KOPT-K1 (cell line): ENCODE measurements at regions not wholly inside any gene's neighbourhood (a gene's known extent, or its start where the extent isn't known, plus 50 kb on each side); places are given as distances from the start of the nearest gene placed in this dataset.
A peak's percentile ranks its signal among the peaks of the same experiment; 100 is the strongest.

Experiments
- H3K27ac ChIP-seq: fragments of 200-600 bp; sonication (generic); 2 replicates; pipeline ENCODE4 v1.5.1; 2016; ENCODE audit warnings: antibody characterized with exemption, mild to moderate bottlenecking, low read depth, low read length; ENCODE audit not compliant: poor library complexity, severe bottlenecking
- H3K36me3 ChIP-seq: fragments of 200-600 bp; sonication (generic); 2 replicates; pipeline ENCODE4 v1.5.1; 2017; ENCODE audit warnings: antibody characterized with exemption, mild to moderate bottlenecking, low read length, moderate library complexity; ENCODE audit not compliant: insufficient read depth
- H3K9me3 ChIP-seq: fragments of 200-600 bp; sonication (generic); 2 replicates; pipeline ENCODE4 v1.5.1; 2017; ENCODE audit warnings: antibody characterized with exemption, low read length, mild to moderate bottlenecking; ENCODE audit not compliant: insufficient read depth, poor library complexity, severe bottlenecking

DNA sequence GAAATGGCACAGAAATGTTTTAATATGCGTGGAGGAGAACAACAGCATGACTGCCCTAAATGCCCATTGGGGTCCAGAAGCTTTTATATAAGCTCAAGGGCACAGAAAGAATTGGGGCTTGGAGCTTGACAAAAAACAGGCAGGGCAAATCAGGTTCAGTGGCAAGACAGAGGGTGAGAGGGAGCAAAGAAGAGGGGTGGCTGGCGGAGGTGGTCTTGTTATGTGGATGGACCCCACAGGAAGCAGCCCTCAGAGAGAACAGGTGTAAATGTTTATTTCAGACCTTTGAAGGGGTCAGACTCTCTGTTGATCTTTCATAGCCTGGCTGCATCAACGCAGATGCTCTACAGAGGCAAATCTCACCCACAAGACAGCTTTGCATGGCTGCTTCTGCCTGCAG, 213.1 kb upstream of the B3GAT1 start:
- Histone ChIP-seq H3K27ac (no peak overlapping the region), H3K36me3 (no peaks in the 10 kb centered on the region), H3K9me3 (no peaks in the 10 kb centered on the region)

DNA sequence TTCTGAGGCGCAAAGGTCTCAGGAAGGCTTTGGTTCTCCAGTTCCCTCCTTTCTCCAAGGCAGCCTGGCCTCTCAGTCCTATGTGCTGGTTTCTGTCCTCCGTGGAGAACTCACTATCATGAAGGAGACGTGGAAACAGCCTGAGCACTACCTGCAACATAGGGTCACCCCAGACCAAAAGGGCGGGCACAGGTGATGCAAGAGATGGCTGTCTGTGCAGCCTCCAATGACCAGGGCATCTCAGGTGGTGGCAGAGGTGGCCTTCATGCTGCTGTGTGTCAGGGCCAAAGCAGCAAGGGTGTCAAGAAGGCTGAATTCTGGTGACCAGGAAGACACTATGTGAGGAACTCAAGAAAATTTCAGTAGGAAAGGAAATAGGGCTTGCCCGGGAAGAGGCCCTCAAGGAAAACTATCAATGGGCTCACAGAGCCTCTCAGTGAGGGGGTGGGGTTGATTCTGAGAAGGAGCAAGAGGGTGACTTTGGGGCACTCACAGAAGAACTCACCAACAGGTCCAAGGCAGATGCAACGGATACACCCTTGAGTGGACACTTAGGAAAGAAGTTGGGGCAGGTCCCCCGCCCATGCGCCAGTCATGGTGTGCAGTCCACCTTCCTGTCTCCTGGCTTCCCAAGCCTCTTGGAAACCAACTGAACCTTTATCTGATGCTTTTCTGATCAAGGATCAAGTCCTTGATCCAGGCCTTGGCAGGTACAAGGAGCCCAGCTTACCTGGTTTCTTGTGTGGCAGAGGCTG, 212.3 kb upstream of the B3GAT1 start:
- Histone ChIP-seq H3K36me3 (no peaks in the 10 kb centered on the region), H3K27ac (no peak overlapping the region), H3K9me3 (no peaks in the 10 kb centered on the region)

DNA sequence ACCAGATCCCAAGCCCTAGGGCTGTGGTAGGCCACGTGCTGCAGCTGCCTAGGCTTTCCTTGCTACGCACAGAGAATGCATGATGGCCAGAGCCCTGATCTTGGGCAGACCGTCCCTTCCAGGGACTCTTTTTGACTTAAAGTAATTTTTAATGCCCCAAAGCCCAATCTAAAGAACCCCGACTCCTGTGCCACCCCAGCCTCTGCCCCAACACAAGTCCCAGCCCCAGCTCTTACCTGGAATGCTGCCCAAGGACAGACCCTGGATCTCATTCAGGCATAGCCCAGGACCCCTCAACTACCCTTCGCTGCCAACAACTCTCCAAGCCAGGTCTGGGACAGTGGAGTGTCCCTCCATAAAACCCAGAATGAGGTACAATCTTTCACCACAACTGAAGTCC, 211.7 kb upstream of the B3GAT1 start:
- Histone ChIP-seq H3K27ac (no peak overlapping the region), H3K36me3 (no peaks in the 10 kb centered on the region), H3K9me3 (no peaks in the 10 kb centered on the region)

DNA sequence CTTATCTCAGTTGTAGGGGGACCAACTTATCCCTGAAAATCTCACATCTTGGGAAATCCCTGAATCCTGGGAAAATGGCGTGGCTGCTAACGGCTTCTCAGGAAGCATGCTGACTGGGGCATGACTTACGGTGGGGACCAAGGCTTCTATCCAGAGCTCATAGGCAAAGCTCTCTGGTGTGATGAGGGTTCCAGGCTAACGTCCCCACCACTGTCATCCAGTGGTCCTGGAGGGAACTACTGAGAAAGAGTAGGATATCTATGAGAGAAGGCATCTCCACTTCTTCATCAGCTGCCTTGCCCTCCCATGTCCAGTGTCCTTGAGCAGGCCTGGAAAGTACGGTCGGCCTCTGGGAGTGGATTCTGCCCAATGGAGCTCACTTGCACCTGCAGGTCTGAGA, 210.4 kb upstream of the B3GAT1 start:
- no peaks in the 10 kb centered on the region for H3K9me3 ChIP-seq
- H3K36me3 ChIP-seq, result no peaks in the 10 kb centered on the region
- H3K27ac ChIP-seq, result no peak overlapping the region

DNA sequence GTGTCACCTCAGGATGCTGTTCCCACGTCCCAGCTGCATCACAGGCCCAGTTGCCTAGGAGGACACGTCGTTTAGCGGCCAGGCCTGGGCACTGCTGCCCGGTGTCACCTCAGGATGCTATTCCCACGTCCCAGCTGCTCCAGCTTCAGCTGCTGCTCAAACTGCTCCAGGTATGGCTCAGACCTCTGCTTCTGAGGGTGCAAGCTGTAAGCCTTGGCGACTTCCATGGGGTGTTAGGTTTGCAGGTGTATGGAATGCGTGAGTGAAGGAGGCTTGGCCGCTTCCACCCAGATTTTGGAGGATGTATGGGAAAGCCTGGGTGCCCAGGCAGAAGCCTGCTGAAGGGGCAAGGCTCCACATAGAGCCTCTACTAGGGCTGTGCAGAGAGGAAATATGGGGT, 205.3 kb upstream of the B3GAT1 start:
- H3K36me3 ChIP-seq, result no peaks in the 10 kb centered on the region
- no peaks in the 10 kb centered on the region for H3K9me3 ChIP-seq
- H3K27ac ChIP-seq, result peak overlapping the region; percentile 63

DNA sequence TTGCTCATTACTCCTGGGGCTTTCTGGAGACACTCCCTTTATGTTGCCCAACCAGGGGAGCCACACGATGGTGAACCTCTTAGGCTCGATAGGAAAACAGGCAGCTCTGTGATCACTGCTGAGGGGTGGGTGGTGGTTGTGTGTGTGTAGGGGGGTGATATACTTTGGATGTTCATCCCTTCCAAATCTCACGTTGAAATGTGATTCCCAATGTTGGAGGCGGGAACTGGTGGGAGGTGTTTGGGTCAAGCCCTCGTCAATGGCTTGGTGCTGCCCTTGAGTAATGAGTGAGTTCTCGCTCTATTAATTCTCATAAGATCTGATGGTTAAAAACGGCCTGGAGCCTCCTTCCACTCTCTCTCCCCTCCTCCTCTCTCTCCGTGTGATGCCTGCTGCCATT, 204.0 kb upstream of the B3GAT1 start:
- Histone ChIP-seq H3K9me3 (no peaks in the 10 kb centered on the region), H3K36me3 (no peaks in the 10 kb centered on the region), H3K27ac (peak overlapping the region; percentile 63)

DNA sequence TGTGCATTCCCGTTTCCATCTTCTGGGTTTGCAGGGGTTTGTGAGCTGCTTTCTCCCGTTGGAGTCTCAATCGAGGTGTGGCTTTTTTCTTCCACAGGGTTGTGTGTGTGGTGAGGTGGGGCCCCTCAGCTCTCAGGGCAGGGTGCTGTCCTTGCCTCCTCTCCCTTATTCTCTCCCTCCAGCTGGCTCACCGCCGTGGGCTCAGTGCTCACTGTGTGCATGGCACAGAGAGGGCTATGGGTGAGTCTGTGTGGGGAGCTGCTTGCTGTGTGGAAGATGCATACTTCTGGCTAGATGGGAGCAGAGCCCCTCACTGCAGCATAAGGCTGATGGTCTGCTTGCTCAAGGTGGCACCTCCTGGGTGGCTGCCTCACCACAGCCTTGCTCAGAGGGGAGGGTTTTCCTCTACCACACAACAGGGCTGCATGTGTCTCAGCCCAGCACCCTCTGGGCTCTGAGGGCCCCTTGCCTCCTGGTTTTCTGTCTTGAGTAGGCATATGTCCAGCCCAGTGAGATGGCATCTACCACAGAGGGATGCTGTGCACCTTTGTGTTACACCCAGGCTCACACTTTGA, 203.1 kb upstream of the B3GAT1 start:
- Histone ChIP-seq H3K9me3 (no peaks in the 10 kb centered on the region), H3K27ac (peak overlapping the region; percentile 63), H3K36me3 (no peaks in the 10 kb centered on the region)

DNA sequence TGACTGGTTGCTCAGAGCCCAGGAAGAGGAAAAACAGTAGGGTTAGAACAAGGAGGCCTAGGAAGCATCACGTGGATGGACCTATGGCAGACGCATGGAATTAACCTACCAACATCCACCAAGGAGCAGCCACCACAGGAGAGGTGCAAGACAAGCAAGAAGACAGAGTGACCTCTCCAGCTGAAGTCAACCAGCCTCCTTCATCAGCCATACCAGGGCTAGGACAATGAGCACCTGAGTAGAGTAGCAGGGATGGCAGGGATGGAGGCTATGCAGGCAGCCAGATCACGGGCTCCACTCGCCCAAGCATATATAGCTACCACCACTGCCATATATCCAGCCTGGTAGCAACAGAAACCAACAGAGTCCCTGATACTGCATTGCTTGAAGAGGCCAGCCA, 202.1 kb upstream of the B3GAT1 start:
- Histone ChIP-seq H3K36me3 (no peaks in the 10 kb centered on the region), H3K9me3 (no peaks in the 10 kb centered on the region), H3K27ac (peak overlapping the region; percentile 63)

DNA sequence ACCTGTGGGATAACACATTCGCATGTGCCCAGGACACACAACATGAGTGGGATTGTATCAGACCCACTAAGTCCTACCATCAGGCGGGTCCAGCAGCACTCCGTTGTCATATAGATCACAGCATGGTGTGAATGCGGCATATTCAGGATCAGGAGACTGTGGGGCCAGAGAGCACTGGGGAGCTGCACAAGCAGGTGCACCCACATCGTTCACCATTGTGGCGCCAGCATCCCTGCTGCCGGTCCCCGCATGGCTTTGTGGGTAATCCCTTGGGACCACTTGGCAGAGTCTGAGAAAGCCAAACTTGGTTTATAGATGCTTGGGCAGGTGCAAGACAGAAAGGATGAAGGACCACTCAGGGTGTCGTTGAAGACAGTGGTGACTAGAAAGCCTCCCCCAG, 201.6 kb upstream of the B3GAT1 start:
- Histone ChIP-seq H3K27ac (no peak overlapping the region), H3K36me3 (no peaks in the 10 kb centered on the region), H3K9me3 (no peaks in the 10 kb centered on the region)

DNA sequence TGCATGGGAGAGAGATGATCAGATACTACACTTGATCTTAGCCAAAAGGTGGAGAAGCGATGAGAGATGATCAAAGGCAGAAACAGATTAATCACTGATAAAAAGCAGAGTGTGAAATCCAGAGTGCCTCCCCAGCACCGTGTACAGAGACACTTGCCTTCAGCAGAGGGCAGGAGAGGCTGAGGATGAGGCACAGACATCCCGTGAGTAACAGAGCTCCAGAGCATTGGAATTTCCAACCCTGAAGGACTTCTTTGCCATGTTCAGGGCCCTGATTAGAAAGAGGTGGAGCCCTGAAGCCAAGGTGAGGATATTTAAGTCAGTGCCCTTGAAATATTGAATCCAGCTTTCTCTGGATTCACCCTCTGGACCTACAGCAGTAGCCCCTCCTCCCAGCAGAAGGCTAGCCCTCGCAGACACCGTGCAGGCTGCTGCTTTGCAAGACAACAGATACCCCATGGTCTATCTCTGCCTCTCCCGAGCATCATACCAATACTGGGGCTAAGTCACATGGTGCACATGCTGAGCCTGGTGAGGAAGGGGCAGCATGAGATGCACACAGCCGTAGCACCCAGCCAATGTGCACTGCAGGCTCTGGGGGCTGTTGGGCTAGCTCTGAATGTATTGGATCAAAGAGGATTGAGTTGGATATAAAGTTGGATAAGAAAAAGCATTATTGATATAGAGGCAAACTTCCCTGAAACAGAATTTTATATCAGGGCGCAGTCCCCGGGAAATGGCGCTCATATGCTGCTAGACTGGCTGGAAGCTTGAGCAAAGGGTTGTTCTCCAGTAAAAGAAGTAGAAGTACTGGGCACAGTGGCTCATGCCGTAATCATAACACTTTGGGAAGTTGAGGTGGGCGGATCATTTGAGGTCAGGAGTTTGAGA, 200.3 kb upstream of the B3GAT1 start:
- Histone ChIP-seq H3K36me3 (no peaks in the 10 kb centered on the region), H3K9me3 (no peaks in the 10 kb centered on the region), H3K27ac (no peak overlapping the region)

DNA sequence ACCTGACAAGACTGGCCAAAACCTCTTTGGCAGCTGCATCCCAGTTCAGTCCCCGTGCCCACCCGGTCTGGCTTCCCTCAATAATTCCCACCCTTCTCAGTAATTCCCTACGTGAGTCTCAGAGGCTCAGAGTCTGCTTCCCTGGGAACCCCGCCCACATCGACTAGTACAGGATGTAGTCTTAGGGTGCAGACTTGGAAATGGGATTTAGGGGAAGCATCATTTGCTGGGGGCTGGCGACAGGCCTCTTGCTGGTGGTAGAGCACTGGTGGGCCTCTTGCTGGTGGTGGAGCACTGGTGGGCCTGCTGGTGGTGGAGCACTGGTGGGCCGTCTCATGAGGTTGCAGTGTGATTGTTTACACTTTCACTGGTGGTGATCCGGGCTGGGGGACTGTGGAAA, 199.5 kb upstream of the B3GAT1 start:
- no peaks in the 10 kb centered on the region for H3K9me3 ChIP-seq
- H3K27ac ChIP-seq, result no peak overlapping the region
- H3K36me3 ChIP-seq, result no peaks in the 10 kb centered on the region

DNA sequence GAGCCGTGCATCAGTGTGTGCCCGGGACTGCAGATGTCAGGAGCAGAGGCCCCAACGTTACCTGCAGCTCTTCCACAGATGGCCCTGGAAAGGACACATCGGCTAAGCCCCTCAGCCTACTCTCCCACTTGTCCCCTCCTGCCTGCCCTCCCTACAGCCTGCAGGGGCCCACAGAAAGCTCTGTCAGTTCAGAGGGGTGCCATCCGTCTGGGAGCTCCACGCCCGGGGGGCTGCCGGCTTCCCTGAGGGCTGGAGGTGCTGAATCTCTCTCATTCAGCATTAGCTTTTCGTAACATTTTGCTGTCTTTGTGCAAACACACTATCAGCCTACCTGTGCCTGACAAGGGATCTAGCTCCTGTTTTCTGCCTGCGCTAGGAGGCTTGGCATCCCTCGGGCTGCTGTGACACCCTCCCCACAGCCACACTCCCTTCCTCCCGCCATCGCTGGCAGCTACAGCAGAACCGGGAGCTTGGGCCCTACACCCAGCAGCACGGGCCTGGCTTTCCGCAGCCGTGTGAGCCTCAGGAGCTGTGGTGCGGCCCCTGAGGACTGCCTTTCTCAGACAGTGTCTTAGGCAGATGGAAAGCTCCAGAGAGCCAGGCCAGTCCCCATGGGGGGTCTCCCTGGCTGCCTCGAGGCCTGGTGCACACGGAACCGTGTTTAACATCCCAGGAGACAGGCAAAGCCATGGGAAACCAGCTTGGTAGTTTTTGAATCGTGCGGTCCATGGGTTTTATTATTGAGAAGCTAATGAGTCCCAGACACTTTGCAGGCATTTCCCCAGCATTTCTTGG, 198.3 kb upstream of the B3GAT1 start:
- Histone ChIP-seq H3K36me3 (no peaks in the 10 kb centered on the region), H3K27ac (no peak overlapping the region), H3K9me3 (peaks cover 5% of the 10 kb centered on the region)

DNA sequence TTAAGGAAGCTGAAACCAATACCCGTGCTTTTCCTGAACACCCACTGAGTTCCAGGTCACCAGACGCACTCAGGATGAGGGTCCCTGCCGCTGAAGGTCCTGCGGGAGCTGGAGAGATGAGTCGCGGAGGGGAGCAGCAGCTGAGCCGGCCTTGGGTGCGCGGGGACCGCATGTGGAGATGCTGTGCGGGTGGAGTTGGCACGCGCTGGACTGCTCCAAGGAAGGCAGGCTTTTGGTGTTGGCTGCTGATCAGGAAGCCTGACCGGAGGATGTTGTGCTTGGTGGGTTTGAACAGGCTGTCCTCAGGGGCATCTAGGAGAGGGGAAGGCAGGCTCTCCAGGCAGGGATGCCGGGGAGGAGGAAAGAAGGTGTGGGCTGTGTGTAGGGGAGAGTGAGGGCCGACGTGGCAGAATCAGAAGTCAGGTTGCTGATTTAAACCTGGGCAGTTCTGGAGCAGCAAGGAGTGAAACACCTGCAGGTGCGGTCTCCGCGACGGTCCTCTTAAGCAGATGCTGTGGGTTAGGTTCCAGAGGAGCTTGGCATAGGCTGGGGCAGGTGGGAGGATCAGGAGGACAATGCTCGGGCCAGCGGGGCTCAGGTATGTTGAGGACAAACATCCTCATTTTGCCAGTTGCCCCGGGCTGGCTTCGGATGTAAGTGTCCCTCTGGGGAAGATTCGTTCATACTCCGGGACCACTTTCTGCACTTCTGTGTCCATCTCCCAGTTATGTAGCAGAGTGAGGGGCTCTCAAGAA, 197.5 kb upstream of the B3GAT1 start:
- no peak overlapping the region for H3K27ac ChIP-seq
- H3K9me3 ChIP-seq, result peaks cover 13% of the 10 kb centered on the region

DNA sequence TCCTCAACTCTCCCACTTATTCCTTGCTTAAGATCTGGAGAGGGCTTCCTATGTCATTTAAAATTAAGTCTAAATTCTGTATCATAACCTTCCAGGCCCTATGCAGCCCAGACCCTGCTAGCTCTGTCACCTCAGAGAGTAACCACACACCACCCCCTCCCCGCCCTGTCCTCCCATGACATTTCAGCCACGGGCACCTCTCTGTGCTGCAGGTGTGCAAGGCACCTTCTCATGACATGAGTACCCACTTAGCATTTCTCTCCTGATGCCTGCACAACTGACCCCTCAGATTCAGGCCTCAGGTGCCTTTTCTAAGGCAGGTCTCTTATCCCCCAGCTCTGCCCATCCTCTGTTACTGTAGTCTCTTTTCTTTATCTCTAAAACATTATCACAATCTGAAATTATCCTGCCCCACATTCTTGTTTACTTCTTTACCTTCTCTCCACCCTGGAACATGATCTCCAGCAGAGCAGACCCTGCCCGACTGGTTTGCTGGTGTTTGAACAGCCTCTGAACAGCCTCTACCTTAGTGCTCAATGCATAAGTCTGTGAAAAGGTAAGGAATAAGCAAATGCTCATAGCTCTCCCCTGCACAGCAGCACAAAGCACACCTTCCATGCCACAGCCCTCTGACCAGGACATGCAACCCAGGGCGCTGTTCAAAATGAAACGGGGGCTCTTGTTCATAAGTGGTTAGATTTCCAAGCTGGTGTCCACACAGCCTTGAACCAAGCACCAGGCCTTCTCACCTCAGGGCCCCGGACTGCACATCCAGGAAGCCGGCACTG, 196.1 kb upstream of the B3GAT1 start:
- H3K9me3 ChIP-seq, result peaks cover 14% of the 10 kb centered on the region
- H3K27ac ChIP-seq, result no peak overlapping the region

More for the DNA sequence above, 197.5 kb upstream of the B3GAT1 start:
- no peaks in the 10 kb centered on the region for H3K36me3 ChIP-seq

More for the DNA sequence above, 196.1 kb upstream of the B3GAT1 start:
- H3K36me3 ChIP-seq, result no peaks in the 10 kb centered on the region
